ENCODE measurements at regions not wholly inside any gene's neighbourhood (a gene's known extent, or its start where the extent isn't known, plus 50 kb on each side); places are given as distances from the start of the nearest gene placed in this dataset.

GRCh38 chr4:62170235-62170634 is 970.1 kb downstream of the ADGRL3 start:
- TF ChIP-seq, protein P1, sequence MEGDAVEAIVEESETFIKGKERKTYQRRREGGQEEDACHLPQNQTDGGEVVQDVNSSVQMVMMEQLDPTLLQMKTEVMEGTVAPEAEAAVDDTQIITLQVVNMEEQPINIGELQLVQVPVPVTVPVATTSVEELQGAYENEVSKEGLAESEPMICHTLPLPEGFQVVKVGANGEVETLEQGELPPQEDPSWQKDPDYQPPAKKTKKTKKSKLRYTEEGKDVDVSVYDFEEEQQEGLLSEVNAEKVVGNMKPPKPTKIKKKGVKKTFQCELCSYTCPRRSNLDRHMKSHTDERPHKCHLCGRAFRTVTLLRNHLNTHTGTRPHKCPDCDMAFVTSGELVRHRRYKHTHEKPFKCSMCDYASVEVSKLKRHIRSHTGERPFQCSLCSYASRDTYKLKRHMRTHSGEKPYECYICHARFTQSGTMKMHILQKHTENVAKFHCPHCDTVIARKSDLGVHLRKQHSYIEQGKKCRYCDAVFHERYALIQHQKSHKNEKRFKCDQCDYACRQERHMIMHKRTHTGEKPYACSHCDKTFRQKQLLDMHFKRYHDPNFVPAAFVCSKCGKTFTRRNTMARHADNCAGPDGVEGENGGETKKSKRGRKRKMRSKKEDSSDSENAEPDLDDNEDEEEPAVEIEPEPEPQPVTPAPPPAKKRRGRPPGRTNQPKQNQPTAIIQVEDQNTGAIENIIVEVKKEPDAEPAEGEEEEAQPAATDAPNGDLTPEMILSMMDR (IDR thresholded peaks at IDR 0.05; ENCODE audit: low read length) = no peak
- no peak for TF ChIP-seq EZH2 (optimal IDR thresholded peaks at IDR 0.05; ENCODE audit: low read depth, low read length)
